ENCODE measurements at regions not wholly inside any gene's neighbourhood (a gene's known extent, or its start where the extent isn't known, plus 50 kb on each side); places are given as distances from the start of the nearest gene placed in this dataset.

GRCh38 chr10:129055225-129055624, 411.8 kb upstream of the MGMT start:
- no peak overlapping the region for H3K4me2 ChIP-seq (ENCODE audit: insufficient read depth, low read length)
- FAIRE-seq (no peak), DNase-seq (ENCODE audit: low read depth, low spot score) (no peak)
- no peaks in the 10 kb centered on the region for H3K4me1 ChIP-seq (ENCODE audit: control insufficient read depth, extremely low read depth, insufficient read depth, low read length)
- TF ChIP-seq POLR2A (IDR thresholded peaks at IDR 0.05; ENCODE audit: low read depth, low read length) (no peak), FOS (IDR thresholded peaks at IDR 0.05; ENCODE audit: borderline replicate concordance, insufficient read depth, low read length) (no peak), POLR2AphosphoS5 (IDR thresholded peaks at IDR 0.05; ENCODE audit: insufficient read depth, low read depth, low read length) (no peak), MYC (IDR thresholded peaks at IDR 0.05; ENCODE audit: low read depth, low read length) (no peak), JUN (IDR thresholded peaks at IDR 0.05; ENCODE audit: borderline replicate concordance, insufficient read depth, insufficient read length, low read depth) (no peak), CTCF (IDR thresholded peaks at IDR 0.05; ENCODE audit: extremely low read depth in 1 of 2, insufficient read depth in 1 of 2, low read depth in 1 of 2, low read length in 2 of 2) (no peak), MAX (IDR thresholded peaks at IDR 0.05; ENCODE audit: insufficient read depth, insufficient read length) (no peak), EZH2 (IDR thresholded peaks at IDR 0.05; ENCODE audit: borderline replicate concordance, low read depth, low read length, severe bottlenecking) (no peak), GATA2 (IDR thresholded peaks at IDR 0.05; ENCODE audit: insufficient read depth, insufficient read length, low read depth, low read length) (no peak)
- no TSS peak for BruUV-seq (replicated peaks)
- ChIA-PET POLR2A (no interaction called here), CTCF (no interaction called here)
- H3K27me3 ChIP-seq (ENCODE audit: control insufficient read depth in 2 of 2, insufficient read depth in 2 of 2, low read length in 2 of 2): no peaks in the 10 kb centered on the region
- intact Hi-C loops (cut with micrococcal nuclease) (no loop called here), dilution Hi-C loops (cut with MboI; ENCODE audit: extremely low pct_ligation_motif_present, low sequenced_read_pairs) (no loop called here)
- no peak overlapping the region for H3K9ac ChIP-seq (replicated peaks; ENCODE audit: extremely low read depth, insufficient read depth, low read length)
- H3K27ac ChIP-seq (ENCODE audit: insufficient read depth, low read depth, low read length): no peak overlapping the region
- H3K9me3 ChIP-seq (replicated peaks; ENCODE audit: control insufficient read depth, insufficient read depth, low read length): no peaks in the 10 kb centered on the region
- no peaks in the 10 kb centered on the region for H3K36me3 ChIP-seq (ENCODE audit: control insufficient read depth in 2 of 2, extremely low read depth in 1 of 2, insufficient read depth in 2 of 2, low read length in 2 of 2)
- H2AFZ ChIP-seq (ENCODE audit: low read depth, low read length): no peak overlapping the region
- no peaks in the 10 kb centered on the region for H4K20me1 ChIP-seq (replicated peaks; ENCODE audit: control insufficient read depth, extremely low read depth, insufficient read depth, low read length)
- no peaks in the 10 kb centered on the region for H3K9me1 ChIP-seq (replicated peaks; ENCODE audit: control insufficient read depth, extremely low read depth, insufficient read depth, low read length)
- H3K4me3 ChIP-seq (replicated peaks in 1 of 3; ENCODE audit: insufficient read depth in 1 of 3, low read depth in 1 of 3, low read length in 3 of 3): no peak overlapping the region
- H3K79me2 ChIP-seq (ENCODE audit: control insufficient read depth, insufficient read depth, low read length): no peaks in the 10 kb centered on the region
